ENCODE measurements at regions not wholly inside any gene's neighbourhood (a gene's known extent, or its start where the extent isn't known, plus 50 kb on each side); places are given as distances from the start of the nearest gene placed in this dataset.

DNA sequence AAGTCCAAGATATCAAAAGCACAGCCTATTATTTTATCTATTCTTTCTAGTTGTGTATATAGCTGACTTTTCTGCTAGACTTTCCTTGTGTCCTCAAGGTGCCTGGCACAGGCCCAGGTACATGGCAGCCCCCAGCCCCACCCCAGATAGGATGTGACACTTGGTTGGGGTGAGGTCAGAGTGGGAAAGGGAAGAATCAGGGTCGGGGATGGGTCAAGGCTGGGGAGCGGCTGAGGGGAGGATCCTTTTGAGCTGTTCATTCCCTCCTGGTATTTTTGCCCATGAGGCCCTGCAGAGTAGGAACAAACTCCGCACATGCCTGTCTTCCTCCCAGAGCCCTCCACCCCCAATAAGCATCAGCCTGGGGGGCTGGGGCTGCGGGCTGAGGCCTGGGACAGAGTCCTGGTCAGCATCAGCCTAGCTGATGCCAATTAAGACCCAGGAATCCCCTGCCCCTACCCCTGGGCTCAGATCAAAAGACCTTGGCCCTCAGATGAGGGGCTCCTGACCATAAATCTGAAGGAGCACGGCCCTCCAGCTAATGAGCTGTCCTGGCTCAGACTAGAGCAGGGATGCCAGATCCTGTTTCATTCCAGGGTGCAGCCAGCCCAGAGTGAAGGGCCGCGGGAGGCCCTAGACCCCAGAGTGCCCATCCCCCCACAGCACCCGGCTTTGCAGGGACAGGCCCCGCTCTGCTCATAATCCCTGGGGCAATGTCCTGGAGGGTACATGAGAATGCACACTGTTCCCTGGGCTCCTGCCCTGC, 85.3 kb downstream of the SDC1 start:
- TF ChIP-seq CTCF (IDR thresholded peaks at IDR 0.05) (no peak), POLR2A (IDR thresholded peaks at IDR 0.05) (no peak), POLR2AphosphoS5 (IDR thresholded peaks at IDR 0.05) (no peak), EP300 (IDR thresholded peaks at IDR 0.05) (no peak)

All from sigmoid colon (tissue), 4 donors.